ENCODE measurements at regions not wholly inside any gene's neighbourhood (a gene's known extent, or its start where the extent isn't known, plus 50 kb on each side); places are given as distances from the start of the nearest gene placed in this dataset.

GRCh38 chr16:5738586-5738985 is 641.0 kb upstream of the EEF2KMT start:
- H3K4me3 ChIP-seq (replicated peaks in 1 of 2; ENCODE audit: low read depth in 2 of 2, low read length in 2 of 2) = no peak overlapping the region
- TF ChIP-seq CTCF (IDR thresholded peaks at IDR 0.05; ENCODE audit: low read depth, low read length) = no peak
- no peak for DNase-seq (ENCODE audit: low read depth in 2 of 2)

DNA sequence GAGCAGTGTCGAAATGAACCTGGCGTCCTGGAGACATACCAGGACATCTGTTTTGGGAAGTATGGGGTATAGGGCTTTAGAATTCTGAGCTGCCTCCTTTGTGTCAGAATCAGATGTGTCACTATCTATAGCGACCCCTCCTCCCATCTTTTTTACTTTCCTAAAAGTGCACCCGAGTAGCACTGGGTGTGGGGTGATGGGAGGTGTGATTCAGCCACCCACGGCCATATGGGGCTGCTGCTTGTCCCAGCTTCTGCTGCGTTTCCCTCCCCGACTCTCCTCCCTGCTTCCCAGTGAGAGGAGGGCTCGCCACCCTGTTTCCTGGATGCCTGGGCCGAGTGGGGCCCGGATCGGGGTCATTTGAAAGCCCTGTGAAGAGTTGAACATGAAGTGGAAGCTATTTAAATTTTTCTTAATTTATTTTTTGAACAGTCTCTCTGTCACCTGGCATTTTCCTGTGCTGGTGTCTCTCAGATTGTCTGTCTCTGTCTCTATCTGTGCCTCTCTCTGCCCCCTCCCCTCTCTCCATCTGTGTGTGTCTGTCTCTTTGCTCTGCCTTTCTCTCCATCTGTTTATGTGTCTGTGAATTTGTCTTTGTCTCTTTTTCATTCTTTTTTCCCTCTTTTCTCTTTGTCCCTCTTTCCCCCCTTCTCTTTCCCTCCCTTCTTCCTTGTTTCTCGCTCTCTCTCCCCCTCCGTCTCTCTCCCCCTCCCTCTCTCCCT is 638.8 kb upstream of the EEF2KMT start:
- no peak for TF ChIP-seq CTCF (IDR thresholded peaks at IDR 0.05; ENCODE audit: low read depth, low read length)
- no peak overlapping the region for H3K4me3 ChIP-seq (replicated peaks in 1 of 2; ENCODE audit: low read depth in 2 of 2, low read length in 2 of 2)
- DNase-seq (ENCODE audit: low read depth in 2 of 2) = no peak

- DNase-seq (ENCODE audit: low read depth in 2 of 2) = no peak
- TF ChIP-seq CTCF (IDR thresholded peaks at IDR 0.05; ENCODE audit: low read depth, low read length) = no peak
- H3K4me3 ChIP-seq (replicated peaks in 1 of 2; ENCODE audit: low read depth in 2 of 2, low read length in 2 of 2) = no peak overlapping the region
Measured at GRCh38 chr16:5735444-5735843, 637.8 kb upstream of the EEF2KMT start.

DNA sequence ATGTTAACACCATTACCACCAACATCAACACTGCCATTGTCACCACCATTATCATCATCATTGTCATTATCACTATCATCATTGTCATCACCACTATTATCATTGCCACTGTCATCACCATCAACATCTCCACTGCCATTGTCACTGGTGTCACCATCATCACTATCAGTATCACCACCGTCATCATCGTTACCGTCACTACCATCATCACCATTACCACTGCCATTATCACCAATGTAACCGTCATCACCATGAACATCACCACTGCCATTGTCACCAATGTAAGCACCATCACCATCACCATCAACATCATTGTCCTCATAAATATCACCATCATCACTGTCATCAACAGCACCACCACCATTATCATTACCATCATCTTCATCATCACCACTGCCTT is 633.2 kb upstream of the EEF2KMT start:
- no peak overlapping the region for H3K4me3 ChIP-seq (replicated peaks in 1 of 2; ENCODE audit: low read depth in 2 of 2, low read length in 2 of 2)
- no peak for TF ChIP-seq CTCF (IDR thresholded peaks at IDR 0.05; ENCODE audit: low read depth, low read length)
- no peak for DNase-seq (ENCODE audit: low read depth in 2 of 2)

GRCh38 chr16:5722116-5722619 is 624.6 kb upstream of the EEF2KMT start:
- H3K4me3 ChIP-seq (replicated peaks in 1 of 2; ENCODE audit: low read depth in 2 of 2, low read length in 2 of 2) = no peak overlapping the region
- TF ChIP-seq CTCF (IDR thresholded peaks at IDR 0.05; ENCODE audit: low read depth, low read length) = no peak
- DNase-seq (ENCODE audit: low read depth in 2 of 2) = no peak

GRCh38 chr16:5715155-5715554 is 617.6 kb upstream of the EEF2KMT start:
- H3K4me3 ChIP-seq (replicated peaks in 1 of 2; ENCODE audit: low read depth in 2 of 2, low read length in 2 of 2) = no peak overlapping the region
- no peak for DNase-seq (ENCODE audit: low read depth in 2 of 2)

More at GRCh38 chr16:5715155-5715554, 617.6 kb upstream of the EEF2KMT start:
- TF ChIP-seq CTCF (IDR thresholded peaks at IDR 0.05; ENCODE audit: low read depth, low read length) = no peak
